HG02840 (cell line): ENCODE measurements at regions not wholly inside any gene's neighbourhood (a gene's known extent, or its start where the extent isn't known, plus 50 kb on each side); places are given as distances from the start of the nearest gene placed in this dataset.
"Not testable (repeated sequence)": the region's sequence is repeated elsewhere in the genome, so short reads cannot be mapped to it uniquely, and the experiment has no call there.

ENCODE experiments used
- ATAC-seq: cut with Tn5 transposase; IDR thresholded peaks from one replicate; pipeline ENCODE4 v1.9.1; 2021; ENCODE audit warnings: mild to moderate bottlenecking, moderate library complexity, moderate number of reproducible peaks; ENCODE audit not compliant: unreplicated experiment, low FRiP score

DNA sequence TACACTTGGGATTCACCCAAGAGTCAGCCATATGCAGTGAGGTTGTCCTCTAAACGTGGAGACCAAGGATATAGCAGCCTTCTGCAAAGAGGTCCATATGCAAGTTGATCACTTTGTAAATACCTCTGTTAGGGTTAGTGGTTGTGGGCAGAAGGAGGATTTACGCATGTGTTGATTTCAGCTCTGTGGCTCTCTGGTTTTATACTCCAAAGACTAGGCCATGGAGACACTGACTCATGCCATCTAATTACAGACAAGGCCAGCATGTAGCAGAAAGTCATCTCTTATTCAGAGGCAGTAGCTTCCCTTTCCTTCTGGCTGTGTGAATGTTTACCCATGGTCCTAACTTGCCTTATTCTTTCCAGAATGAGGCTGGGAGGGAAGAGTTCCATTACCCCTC lies 140.9 kb upstream of the GOLGA6L4 start:
- ATAC-seq, result not testable (repeated sequence)

GRCh38 chr15:84097053-84097452 lies 138.5 kb upstream of the GOLGA6L4 start:
- not testable (repeated sequence) for ATAC-seq

GRCh38 chr15:84098604-84099003 lies 137.0 kb upstream of the GOLGA6L4 start:
- ATAC-seq, result no peak

GRCh38 chr15:84099181-84099580 lies 136.4 kb upstream of the GOLGA6L4 start:
- no peak for ATAC-seq

GRCh38 chr15:84103345-84103744 lies 132.2 kb upstream of the GOLGA6L4 start:
- no peak for ATAC-seq

DNA sequence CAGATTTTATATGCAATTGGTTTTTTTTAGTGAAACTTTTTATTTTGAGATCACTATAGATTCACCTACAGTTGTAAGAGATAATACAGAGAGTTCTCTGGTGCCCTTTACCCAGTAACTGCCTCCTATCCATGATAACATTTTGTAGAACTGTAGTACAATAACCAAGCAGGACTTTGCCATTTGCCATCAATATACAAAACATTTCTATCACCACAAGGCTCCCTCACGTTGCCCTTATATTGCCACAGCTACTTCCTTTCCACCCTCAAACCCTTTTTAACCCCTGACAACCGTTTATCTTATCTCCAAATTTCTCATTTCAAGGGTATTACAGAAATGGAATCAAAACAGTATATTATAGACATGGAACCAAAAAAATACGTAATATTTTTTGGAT lies 130.7 kb upstream of the GOLGA6L4 start:
- no peak for ATAC-seq

- no peak for ATAC-seq
Observed at GRCh38 chr15:84108728-84109127, 126.8 kb upstream of the GOLGA6L4 start.

- no peak for ATAC-seq
Observed at GRCh38 chr15:84111575-84111974, 124.0 kb upstream of the GOLGA6L4 start.

DNA sequence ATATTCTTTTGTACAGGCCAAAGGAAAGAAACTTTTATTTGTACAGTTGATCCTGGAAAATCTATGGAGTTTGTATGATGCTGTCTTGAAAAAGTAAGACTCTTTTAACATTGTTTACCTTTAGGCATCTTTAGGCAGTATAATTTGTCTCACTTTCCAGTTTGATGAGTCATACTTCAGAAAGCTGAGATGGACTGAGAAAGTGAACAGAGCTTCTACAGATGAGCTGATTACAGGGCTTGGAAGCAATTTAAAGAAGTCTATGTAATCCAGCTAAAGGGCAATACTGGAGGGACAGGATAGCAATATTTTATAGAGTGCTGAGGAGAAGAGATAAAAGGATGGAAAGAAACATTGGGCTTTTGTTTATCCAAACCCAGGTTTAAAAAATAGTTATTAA lies 123.5 kb upstream of the GOLGA6L4 start:
- ATAC-seq, result no peak

DNA sequence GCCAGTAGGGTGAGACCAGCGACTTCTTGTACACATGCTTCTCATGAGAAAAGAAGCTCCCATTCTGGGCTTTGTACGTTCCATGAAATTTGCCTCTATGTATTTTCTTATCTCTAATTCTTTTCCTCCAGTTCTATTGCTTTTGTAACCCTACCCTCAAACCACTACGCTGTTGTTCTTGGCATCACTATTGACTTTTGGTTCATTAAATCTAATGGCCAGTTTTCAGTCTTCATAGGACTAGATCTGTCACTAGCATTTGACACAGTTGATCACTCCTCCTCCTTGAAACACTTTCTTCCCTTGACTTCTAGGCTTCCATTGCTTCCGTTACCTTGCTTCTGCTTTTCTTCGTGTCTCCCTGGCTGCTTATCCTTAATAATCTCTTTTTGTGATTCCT lies 121.7 kb upstream of the GOLGA6L4 start:
- no peak for ATAC-seq

DNA sequence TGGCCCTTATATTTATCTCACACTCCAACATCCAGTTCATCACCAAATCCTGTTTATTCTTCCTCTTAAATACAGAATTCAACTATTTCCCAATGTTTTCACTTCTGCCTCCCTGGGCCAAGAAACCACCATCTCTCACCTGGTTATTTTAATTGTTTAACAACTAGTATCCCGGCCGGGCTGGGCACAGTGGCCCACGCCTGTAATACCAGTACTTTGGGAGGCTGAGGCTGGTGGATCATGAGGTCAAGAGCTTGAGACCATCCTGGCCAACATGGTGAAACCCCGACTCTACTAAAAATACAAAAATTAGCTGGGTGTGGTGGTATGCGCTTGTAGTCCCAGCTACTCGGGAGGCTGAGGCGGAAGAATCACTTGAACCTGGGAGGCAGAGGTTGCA lies 120.9 kb upstream of the GOLGA6L4 start:
- ATAC-seq, result not testable (repeated sequence)

DNA sequence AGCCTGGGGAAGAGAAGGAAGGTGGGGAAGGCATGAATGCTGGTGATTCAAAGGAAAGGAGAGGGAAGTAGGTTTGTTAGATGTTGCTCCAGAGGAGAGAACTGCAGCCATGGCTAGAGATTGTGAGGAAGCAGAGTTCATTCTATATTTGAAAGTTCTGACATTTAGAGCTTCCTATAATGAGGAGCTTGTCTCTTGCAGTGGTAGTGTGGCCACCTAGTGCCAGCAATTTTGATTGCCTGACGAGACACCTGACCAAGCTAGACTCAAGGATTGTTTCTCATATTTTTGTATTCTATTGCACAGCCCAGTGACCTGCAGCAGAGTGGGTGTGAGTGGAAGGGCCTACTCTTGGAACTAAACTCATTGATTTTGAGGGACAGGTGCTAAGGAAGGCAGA lies 116.2 kb upstream of the GOLGA6L4 start:
- ATAC-seq, result not testable (repeated sequence)

- ATAC-seq, result not testable (repeated sequence)
Observed at GRCh38 chr15:84120903-84121302, 114.7 kb upstream of the GOLGA6L4 start.

DNA sequence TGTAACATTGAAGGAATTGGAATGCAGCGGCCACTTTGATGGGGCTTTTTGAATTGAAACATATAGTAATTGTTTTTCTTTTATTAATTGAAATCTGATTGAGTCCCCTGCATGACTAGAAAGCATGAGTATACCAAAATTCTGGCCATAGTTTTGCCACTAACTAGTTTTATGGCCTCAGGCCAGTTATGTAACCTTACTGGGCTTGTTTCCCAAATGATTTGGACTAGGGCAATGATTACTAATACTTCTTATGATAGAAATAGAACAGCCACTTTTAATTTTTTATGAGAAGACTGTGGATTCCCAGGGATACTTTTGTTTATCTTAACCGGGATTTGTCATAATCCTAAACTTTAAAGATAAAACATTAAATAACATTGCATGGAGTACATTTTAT lies 106.9 kb upstream of the GOLGA6L4 start:
- not testable (repeated sequence) for ATAC-seq

GRCh38 chr15:84130098-84130831 lies 105.3 kb upstream of the GOLGA6L4 start:
- not testable (repeated sequence) for ATAC-seq

- not testable (repeated sequence) for ATAC-seq
Observed at GRCh38 chr15:84135931-84136456, 99.6 kb upstream of the GOLGA6L4 start.

- ATAC-seq, result peak; percentile 88
Observed at GRCh38 chr15:84142888-84143337, 92.7 kb upstream of the GOLGA6L4 start.

DNA sequence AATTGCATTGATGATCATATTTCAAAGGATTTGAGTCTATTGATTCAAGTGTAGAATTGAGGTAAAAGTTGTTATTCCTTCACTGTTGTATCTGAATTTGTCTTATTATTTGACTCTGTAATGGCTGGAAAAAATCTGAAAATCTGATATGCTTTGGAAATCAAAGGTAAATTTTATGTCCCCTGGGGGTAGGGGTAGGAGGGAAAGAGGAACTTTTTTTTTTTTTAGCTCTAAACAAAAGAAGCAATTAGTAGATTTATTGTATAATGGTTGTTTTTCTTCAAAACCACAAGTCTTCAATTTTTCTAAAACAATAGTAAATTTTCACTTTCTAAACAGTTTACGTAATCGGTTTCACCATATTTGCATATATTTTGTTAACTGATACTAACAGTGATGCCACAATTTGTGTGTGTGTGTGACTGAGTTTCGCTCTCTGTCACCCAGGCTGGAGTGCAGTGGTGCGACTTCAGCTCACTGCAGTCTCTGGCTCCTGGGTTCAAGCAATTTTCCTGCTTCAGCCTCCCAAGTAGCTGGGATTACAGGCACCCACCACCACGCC lies 91.7 kb upstream of the GOLGA6L4 start:
- no peak for ATAC-seq

- ATAC-seq, result not testable (repeated sequence)
Observed at GRCh38 chr15:84144946-84145345, 90.6 kb upstream of the GOLGA6L4 start.

DNA sequence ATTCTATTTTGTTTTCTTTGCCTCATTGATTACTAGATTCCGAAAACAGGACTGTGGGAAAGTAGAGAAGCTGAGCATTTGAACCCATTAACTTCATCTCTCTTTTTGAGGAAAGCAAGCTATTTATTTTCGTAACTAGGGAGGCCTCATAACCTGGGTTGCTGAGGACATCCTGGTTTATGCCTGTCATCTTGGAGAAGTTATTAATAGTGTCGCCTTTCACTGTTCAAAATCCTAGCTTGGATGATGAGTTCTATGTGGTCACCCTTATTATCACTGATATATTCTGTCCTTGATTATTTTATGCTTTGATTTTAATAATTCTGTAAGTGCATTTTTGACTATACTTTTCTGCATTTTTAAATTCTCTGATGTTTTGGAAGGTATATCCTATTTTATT lies 89.3 kb upstream of the GOLGA6L4 start:
- ATAC-seq, result not testable (repeated sequence)

GRCh38 chr15:84147307-84147706 lies 88.3 kb upstream of the GOLGA6L4 start:
- ATAC-seq, result not testable (repeated sequence)
